K562 (cell line): ENCODE measurements at regions not wholly inside any gene's neighbourhood (a gene's known extent, or its start where the extent isn't known, plus 50 kb on each side); places are given as distances from the start of the nearest gene placed in this dataset.

Experiments
- ATAC-seq: fragments of 200-7000 bp; cut with Tn5 transposase; 3 replicates; pipeline ENCODE4 v1.9.1; 2020; ENCODE audit warnings: moderate library complexity
- BruUV-seq: library from RNA; stranded (reverse); fragments of 400-500 nt; replicated peaks from 2 replicates; lab custom pipeline; 2021; lab: Mats Ljungman, UMichigan
- CTCF ChIA-PET: fragments of 300-600 bp; formaldehyde crosslinking; extraction: SDS; loops from one replicate; lab custom pipeline; 2021; ENCODE audit warnings: low intra/inter-chr PET ratio; lab: Yijun Ruan, JAX
- POLR2A ChIA-PET: fragments of 300-600, 350-650 bp; sonication (Branson Sonifier 250); formaldehyde crosslinking; extraction: SDS; loops from one replicate; lab custom pipeline; 2021; ENCODE audit warnings: antibody characterized with exemption, inconsistent platforms; lab: Yijun Ruan, JAX
- DNase-seq, 4 experiments: peaks; one replicate each; pipeline versions ENCODE4 v3.0.0 to v3.0.0-alpha.2; 2011 to 2018; ENCODE audit warnings: low spot score in 3 of 4, mixed read lengths in 3 of 4; ENCODE audit errors: extremely low read depth in 1 of 4
- FAIRE-seq: peaks from 2 replicates; lab custom pipeline; 2011; peaks lifted over from hg19 to GRCh38; lab: Jason Lieb, UNC
- H2AFZ ChIP-seq: 2 replicates; pipeline ENCODE4 v1.6.0; 2011; ENCODE audit warnings: low read depth, low read length, control low read depth, inconsistent platforms
- H3K27ac ChIP-seq: fragments of 200-600 bp; 3 replicates; pipeline ENCODE4 v1.8.0; 2011; ENCODE audit warnings: low read depth, mild to moderate bottlenecking, control low read depth, inconsistent platforms, low read length, moderate library complexity, mixed read lengths; ENCODE audit errors: extremely low read depth
- H3K27me3 ChIP-seq, 2 experiments: fragments of 300-600 bp in 1 of 2; 2 replicates in 1 of 2; 3 replicates in 1 of 2; pipeline versions ENCODE4 v1.6.0 to v1.8.0; 2011; ENCODE audit warnings: inconsistent platforms in 2 of 2, low read length in 2 of 2, mild to moderate bottlenecking in 1 of 2, mixed read lengths in 1 of 2, moderate library complexity in 1 of 2; ENCODE audit not compliant: control insufficient read depth in 2 of 2, insufficient read depth in 2 of 2
- H3K36me3 ChIP-seq: fragments of 300-600 bp; 3 replicates; pipeline ENCODE4 v1.8.0; 2011; ENCODE audit warnings: mild to moderate bottlenecking, low read length, inconsistent platforms; ENCODE audit not compliant: control insufficient read depth, insufficient read depth
- H3K4me1 ChIP-seq, 2 experiments: fragments of 200-600 bp in 1 of 2; replicated peaks in 1 of 2; 2 replicates in 1 of 2; 3 replicates in 1 of 2; pipeline versions ENCODE4 v1.5.1 to v1.8.0; 2011; ENCODE audit warnings: inconsistent platforms in 2 of 2, low read length in 2 of 2, mild to moderate bottlenecking in 1 of 2, mixed read lengths in 1 of 2, moderate library complexity in 1 of 2; ENCODE audit not compliant: control insufficient read depth in 2 of 2, insufficient read depth in 2 of 2
- H3K4me2 ChIP-seq: 2 replicates; pipeline ENCODE4 v1.6.1; 2011; ENCODE audit warnings: low read length, control low read depth, inconsistent platforms, mixed read lengths; ENCODE audit not compliant: insufficient read depth
- H3K4me3 ChIP-seq: fragments of 200-600 bp; sonication (generic), shearing (Covaris generic); 2 replicates; pipeline ENCODE4 v1.5.1; 2016; ENCODE audit warnings: control low read depth, inconsistent platforms
- H3K79me2 ChIP-seq: fragments of 200-600 bp; 3 replicates; pipeline ENCODE4 v1.8.0; 2011; ENCODE audit warnings: low read length, inconsistent platforms; ENCODE audit not compliant: control insufficient read depth, insufficient read depth
- H3K9ac ChIP-seq, 2 experiments: 2 replicates each; pipeline versions ENCODE4 v1.6.0 to v1.6.1; 2011; ENCODE audit warnings: low read depth in 2 of 2, low read length in 2 of 2, control low read depth in 1 of 2, inconsistent platforms in 1 of 2, mild to moderate bottlenecking in 1 of 2, mixed read lengths in 1 of 2; ENCODE audit not compliant: insufficient read depth in 1 of 2
- H3K9me1 ChIP-seq: one replicate; pipeline ENCODE4 v1.6.0; 2011; ENCODE audit warnings: inconsistent platforms, mild to moderate bottlenecking, low read length, moderate library complexity; ENCODE audit not compliant: control insufficient read depth, insufficient read depth
- H3K9me3 ChIP-seq: replicated peaks from 2 replicates; pipeline ENCODE4 v1.5.1; 2011; ENCODE audit warnings: low read depth, low read length, inconsistent platforms; ENCODE audit not compliant: control insufficient read depth, insufficient read depth
- H4K20me1 ChIP-seq: replicated peaks from 2 replicates; pipeline ENCODE4 v1.6.1; 2011; ENCODE audit warnings: low read length, inconsistent platforms, mixed read lengths; ENCODE audit not compliant: control insufficient read depth, insufficient read depth
- CTCFL ChIP-seq: IDR thresholded peaks from 2 replicates; pipeline ENCODE4 v1.6.1; 2011; ENCODE audit warnings: borderline replicate concordance, low read depth, mild to moderate bottlenecking, moderate library complexity, low read length; ENCODE audit not compliant: insufficient read depth, poor library complexity, severe bottlenecking
- ESRRB ChIP-seq: fragments of 250-450 bp; sonication (Bioruptor Pico); IDR thresholded peaks from 2 replicates; pipeline ENCODE4 v1.5.0; 2020; ENCODE audit warnings: mild to moderate bottlenecking, moderate library complexity, borderline replicate concordance
- NFYB ChIP-seq: IDR thresholded peaks from 2 replicates; pipeline ENCODE4 v1.6.1; 2011; ENCODE audit warnings: mild to moderate bottlenecking, moderate library complexity; ENCODE audit not compliant: insufficient read length; ENCODE audit errors: extremely low read depth
- SPI1 ChIP-seq: IDR thresholded peaks from 2 replicates; pipeline ENCODE4 v1.6.1; 2011; ENCODE audit warnings: low read depth, low read length, control low read depth, borderline replicate concordance
- TRIM28 ChIP-seq: fragments of 450-650 bp; IDR thresholded peaks from 2 replicates; pipeline ENCODE4 v1.6.1; 2017
- XRCC3 ChIP-seq: fragments of 450-650 bp; IDR thresholded peaks from 2 replicates; pipeline ENCODE4 v1.6.1; 2017; ENCODE audit warnings: mild to moderate bottlenecking, moderate library complexity
- WGBS: fragments of 100-300 bp; shearing (Covaris generic); methylation state at CpG from one replicate; pipeline ENCODE4 v1.1.6; 2016; ENCODE audit warnings: low coverage, mixed read lengths; ENCODE audit not compliant: insufficient coverage; ENCODE audit errors: missing lambda C conversion rate; 5-methylcytosine and 5-hydroxymethylcytosine counted together
- in situ Hi-C: fragments of 300-500 bp; cut with MboI; formaldehyde crosslinking; loops from 4 replicates; pipeline ENCODE4 v1.15.0; 2018; ENCODE audit warnings: inconsistent platforms, mixed read lengths
- intact Hi-C: fragments of 100-400 bp; cut with micrococcal nuclease; formaldehyde crosslinking; loops from 2 replicates; pipeline ENCODE4 v1.14.2; 2022
- TF ChIP-seq, protein P1 (sequence below): fragments of 450-650 bp; formaldehyde crosslinking; IDR thresholded peaks from 2 replicates; pipeline ENCODE4 v1.4.0; 2020; ENCODE audit warnings: mild to moderate bottlenecking, moderate library complexity
- TF ChIP-seq, protein P2 (sequence below): fragments of 450-650 bp; IDR thresholded peaks from 2 replicates; pipeline ENCODE4 v1.6.1; 2016; ENCODE audit warnings: mild to moderate bottlenecking, moderate library complexity

DNA sequence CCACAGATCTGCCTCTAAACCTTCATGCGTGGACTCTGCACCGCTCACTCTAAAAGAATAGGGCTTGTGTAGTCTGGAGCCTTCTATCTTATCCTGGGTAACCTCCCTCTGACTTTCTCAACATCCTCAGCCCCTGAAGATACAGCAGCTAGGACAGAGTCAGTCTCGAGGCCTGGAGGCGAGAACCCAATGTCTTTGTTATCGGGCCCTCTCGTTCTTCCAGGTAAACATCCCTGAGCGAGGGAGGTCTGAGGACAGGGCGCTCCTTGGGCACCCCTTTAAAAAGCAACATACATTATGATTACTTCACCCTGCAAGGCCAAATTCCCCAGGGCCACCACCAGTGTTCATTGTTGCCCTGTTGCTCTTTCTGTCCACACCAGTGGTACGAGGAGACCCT lies 75.4 kb upstream of the PRNP start:
- H3K36me3 ChIP-seq, result no peaks in the 10 kb centered on the region
- no peak overlapping the region for H2AFZ ChIP-seq
- H3K4me1 ChIP-seq, result no peaks in the 10 kb centered on the region; a peak in 2 of 5 replicates
- no peak for FAIRE-seq
- no peaks in the 10 kb centered on the region for H3K9me1 ChIP-seq
- H3K9ac ChIP-seq, result no peak overlapping the region
- no peaks in the 10 kb centered on the region for H3K79me2 ChIP-seq
- H3K4me2 ChIP-seq, result no peak overlapping the region
- no peaks in the 10 kb centered on the region for H4K20me1 ChIP-seq
- no peak for ATAC-seq
- DNase-seq, result no peak
- intact Hi-C loops, result no loop called here
- in situ Hi-C loops, result loop anchor here (5.0 kb wide), 1 partner anchor 106 kb away; no protein-coding TSS in a partner anchor
- H3K9me3 ChIP-seq, result no peaks in the 10 kb centered on the region
- no TSS peak for BruUV-seq
- no peak overlapping the region for H3K4me3 ChIP-seq
- no peaks in the 10 kb centered on the region for H3K27me3 ChIP-seq
- POLR2A ChIA-PET, result no interaction called here
- no peak overlapping the region for H3K27ac ChIP-seq
- CTCF ChIA-PET, result no interaction called here
- WGBS, result 3% methylated on average over 8 of the region's 9 CpGs
- TF ChIP-seq ESRRB (CRISPR knock-in tag), result no peak
- TF ChIP-seq TRIM28, result no peak
- TF ChIP-seq CTCFL, result no peak
- TF ChIP-seq NFYB, result no peak
- TF ChIP-seq, protein P1, sequence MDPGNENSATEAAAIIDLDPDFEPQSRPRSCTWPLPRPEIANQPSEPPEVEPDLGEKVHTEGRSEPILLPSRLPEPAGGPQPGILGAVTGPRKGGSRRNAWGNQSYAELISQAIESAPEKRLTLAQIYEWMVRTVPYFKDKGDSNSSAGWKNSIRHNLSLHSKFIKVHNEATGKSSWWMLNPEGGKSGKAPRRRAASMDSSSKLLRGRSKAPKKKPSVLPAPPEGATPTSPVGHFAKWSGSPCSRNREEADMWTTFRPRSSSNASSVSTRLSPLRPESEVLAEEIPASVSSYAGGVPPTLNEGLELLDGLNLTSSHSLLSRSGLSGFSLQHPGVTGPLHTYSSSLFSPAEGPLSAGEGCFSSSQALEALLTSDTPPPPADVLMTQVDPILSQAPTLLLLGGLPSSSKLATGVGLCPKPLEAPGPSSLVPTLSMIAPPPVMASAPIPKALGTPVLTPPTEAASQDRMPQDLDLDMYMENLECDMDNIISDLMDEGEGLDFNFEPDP (CRISPR knock-in tag), result no peak
- no peak for TF ChIP-seq SPI1
- TF ChIP-seq, protein P2, sequence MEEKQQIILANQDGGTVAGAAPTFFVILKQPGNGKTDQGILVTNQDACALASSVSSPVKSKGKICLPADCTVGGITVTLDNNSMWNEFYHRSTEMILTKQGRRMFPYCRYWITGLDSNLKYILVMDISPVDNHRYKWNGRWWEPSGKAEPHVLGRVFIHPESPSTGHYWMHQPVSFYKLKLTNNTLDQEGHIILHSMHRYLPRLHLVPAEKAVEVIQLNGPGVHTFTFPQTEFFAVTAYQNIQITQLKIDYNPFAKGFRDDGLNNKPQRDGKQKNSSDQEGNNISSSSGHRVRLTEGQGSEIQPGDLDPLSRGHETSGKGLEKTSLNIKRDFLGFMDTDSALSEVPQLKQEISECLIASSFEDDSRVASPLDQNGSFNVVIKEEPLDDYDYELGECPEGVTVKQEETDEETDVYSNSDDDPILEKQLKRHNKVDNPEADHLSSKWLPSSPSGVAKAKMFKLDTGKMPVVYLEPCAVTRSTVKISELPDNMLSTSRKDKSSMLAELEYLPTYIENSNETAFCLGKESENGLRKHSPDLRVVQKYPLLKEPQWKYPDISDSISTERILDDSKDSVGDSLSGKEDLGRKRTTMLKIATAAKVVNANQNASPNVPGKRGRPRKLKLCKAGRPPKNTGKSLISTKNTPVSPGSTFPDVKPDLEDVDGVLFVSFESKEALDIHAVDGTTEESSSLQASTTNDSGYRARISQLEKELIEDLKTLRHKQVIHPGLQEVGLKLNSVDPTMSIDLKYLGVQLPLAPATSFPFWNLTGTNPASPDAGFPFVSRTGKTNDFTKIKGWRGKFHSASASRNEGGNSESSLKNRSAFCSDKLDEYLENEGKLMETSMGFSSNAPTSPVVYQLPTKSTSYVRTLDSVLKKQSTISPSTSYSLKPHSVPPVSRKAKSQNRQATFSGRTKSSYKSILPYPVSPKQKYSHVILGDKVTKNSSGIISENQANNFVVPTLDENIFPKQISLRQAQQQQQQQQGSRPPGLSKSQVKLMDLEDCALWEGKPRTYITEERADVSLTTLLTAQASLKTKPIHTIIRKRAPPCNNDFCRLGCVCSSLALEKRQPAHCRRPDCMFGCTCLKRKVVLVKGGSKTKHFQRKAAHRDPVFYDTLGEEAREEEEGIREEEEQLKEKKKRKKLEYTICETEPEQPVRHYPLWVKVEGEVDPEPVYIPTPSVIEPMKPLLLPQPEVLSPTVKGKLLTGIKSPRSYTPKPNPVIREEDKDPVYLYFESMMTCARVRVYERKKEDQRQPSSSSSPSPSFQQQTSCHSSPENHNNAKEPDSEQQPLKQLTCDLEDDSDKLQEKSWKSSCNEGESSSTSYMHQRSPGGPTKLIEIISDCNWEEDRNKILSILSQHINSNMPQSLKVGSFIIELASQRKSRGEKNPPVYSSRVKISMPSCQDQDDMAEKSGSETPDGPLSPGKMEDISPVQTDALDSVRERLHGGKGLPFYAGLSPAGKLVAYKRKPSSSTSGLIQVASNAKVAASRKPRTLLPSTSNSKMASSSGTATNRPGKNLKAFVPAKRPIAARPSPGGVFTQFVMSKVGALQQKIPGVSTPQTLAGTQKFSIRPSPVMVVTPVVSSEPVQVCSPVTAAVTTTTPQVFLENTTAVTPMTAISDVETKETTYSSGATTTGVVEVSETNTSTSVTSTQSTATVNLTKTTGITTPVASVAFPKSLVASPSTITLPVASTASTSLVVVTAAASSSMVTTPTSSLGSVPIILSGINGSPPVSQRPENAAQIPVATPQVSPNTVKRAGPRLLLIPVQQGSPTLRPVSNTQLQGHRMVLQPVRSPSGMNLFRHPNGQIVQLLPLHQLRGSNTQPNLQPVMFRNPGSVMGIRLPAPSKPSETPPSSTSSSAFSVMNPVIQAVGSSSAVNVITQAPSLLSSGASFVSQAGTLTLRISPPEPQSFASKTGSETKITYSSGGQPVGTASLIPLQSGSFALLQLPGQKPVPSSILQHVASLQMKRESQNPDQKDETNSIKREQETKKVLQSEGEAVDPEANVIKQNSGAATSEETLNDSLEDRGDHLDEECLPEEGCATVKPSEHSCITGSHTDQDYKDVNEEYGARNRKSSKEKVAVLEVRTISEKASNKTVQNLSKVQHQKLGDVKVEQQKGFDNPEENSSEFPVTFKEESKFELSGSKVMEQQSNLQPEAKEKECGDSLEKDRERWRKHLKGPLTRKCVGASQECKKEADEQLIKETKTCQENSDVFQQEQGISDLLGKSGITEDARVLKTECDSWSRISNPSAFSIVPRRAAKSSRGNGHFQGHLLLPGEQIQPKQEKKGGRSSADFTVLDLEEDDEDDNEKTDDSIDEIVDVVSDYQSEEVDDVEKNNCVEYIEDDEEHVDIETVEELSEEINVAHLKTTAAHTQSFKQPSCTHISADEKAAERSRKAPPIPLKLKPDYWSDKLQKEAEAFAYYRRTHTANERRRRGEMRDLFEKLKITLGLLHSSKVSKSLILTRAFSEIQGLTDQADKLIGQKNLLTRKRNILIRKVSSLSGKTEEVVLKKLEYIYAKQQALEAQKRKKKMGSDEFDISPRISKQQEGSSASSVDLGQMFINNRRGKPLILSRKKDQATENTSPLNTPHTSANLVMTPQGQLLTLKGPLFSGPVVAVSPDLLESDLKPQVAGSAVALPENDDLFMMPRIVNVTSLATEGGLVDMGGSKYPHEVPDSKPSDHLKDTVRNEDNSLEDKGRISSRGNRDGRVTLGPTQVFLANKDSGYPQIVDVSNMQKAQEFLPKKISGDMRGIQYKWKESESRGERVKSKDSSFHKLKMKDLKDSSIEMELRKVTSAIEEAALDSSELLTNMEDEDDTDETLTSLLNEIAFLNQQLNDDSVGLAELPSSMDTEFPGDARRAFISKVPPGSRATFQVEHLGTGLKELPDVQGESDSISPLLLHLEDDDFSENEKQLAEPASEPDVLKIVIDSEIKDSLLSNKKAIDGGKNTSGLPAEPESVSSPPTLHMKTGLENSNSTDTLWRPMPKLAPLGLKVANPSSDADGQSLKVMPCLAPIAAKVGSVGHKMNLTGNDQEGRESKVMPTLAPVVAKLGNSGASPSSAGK, result no peak
- no peak for TF ChIP-seq XRCC3
